Choroid plexus epithelial cell (primary cell): ENCODE measurements at regions not wholly inside any gene's neighbourhood (a gene's known extent, or its start where the extent isn't known, plus 50 kb on each side); places are given as distances from the start of the nearest gene placed in this dataset.

ENCODE experiments used
- DNase-seq: peaks from one replicate; pipeline ENCODE4 v3.0.0-alpha.2; 2010; ENCODE audit warnings: low read depth
- H3K4me3 ChIP-seq: 2 replicates; pipeline ENCODE4 v1.5.1; 2011; ENCODE audit warnings: low read depth, mild to moderate bottlenecking, control low read depth, low read length, moderate library complexity
- TF ChIP-seq, protein P1 (sequence below): conservative IDR thresholded peaks from 2 replicates; pipeline ENCODE4 v1.5.1; 2011; ENCODE audit warnings: low read depth, mild to moderate bottlenecking, control low read depth, inconsistent platforms, low read length, moderate library complexity

- no peak for DNase-seq
- no peak overlapping the region for H3K4me3 ChIP-seq
- TF ChIP-seq, protein P1, sequence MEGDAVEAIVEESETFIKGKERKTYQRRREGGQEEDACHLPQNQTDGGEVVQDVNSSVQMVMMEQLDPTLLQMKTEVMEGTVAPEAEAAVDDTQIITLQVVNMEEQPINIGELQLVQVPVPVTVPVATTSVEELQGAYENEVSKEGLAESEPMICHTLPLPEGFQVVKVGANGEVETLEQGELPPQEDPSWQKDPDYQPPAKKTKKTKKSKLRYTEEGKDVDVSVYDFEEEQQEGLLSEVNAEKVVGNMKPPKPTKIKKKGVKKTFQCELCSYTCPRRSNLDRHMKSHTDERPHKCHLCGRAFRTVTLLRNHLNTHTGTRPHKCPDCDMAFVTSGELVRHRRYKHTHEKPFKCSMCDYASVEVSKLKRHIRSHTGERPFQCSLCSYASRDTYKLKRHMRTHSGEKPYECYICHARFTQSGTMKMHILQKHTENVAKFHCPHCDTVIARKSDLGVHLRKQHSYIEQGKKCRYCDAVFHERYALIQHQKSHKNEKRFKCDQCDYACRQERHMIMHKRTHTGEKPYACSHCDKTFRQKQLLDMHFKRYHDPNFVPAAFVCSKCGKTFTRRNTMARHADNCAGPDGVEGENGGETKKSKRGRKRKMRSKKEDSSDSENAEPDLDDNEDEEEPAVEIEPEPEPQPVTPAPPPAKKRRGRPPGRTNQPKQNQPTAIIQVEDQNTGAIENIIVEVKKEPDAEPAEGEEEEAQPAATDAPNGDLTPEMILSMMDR, result no peak
Measured at GRCh38 chr3:80094589-80094988, 326.8 kb upstream of the ROBO1 start.

DNA sequence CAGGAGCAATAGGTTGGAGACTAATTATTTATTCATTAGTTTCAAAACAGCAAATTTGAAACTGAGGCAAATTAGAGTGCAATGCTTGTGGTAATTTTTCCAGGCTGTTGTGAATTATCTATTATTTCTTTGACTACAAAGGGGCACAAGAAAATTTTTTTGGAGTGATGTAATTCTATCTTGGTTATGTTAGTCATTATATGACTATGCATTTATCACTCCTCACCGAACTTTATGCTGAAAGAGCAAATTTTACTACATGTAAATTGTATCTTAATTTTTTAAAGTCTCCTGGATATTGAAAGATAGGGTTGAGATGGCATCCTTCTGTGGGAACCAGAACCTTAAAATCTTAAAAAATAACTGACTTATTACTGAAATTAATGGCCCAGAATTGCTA lies 320.0 kb upstream of the ROBO1 start:
- TF ChIP-seq, protein P1, result no peak
- no peak overlapping the region for H3K4me3 ChIP-seq
- DNase-seq, result peak; percentile 74

- TF ChIP-seq, protein P1, result no peak
- H3K4me3 ChIP-seq, result no peak overlapping the region
- no peak for DNase-seq
Measured at GRCh38 chr3:80086426-80086825, 318.6 kb upstream of the ROBO1 start.

DNA sequence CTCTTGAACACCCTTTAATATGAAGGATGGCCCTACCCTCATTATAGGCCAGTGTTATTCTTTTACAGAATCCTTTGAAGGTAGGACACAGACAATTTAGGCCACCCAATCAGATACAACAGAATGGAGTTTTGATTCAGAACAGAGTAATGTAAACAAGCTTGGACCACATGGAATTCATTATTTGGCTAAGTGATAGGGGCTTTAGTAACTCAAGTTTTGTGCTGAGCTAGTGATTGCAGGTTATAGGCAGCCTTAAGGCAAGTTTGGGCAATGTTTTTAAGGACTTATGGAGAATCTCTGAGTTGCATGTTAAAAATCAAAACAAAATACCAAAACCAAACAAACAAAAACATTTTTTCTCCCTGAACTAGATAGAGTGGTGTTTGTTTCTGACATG lies 312.1 kb upstream of the ROBO1 start:
- TF ChIP-seq, protein P1, result no peak
- no peak for DNase-seq
- H3K4me3 ChIP-seq, result no peak overlapping the region

- H3K4me3 ChIP-seq, result no peak overlapping the region
- DNase-seq, result no peak
- TF ChIP-seq, protein P1, result no peak
Measured at GRCh38 chr3:80068459-80068858, 300.7 kb upstream of the ROBO1 start.

DNA sequence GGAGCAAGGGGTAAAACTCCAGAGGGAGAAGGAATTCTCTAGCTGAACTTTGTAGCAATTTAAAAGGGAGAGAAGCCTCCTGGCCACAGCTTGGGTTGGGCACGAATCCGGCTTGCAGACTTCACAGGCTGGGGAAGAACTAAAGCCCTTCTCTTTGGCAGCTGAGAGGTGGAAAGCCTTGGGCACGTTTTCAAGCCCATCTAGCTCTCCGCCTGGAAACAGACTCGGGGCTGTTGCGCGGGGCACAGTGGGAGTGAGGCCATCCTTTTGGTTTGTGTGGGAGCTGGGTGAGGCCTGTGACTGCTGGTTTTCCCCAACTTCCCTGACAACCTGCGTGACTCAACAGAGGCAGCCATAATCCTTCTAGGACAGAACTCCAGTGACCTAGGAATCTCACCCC lies 295.7 kb upstream of the ROBO1 start:
- H3K4me3 ChIP-seq, result no peak overlapping the region
- TF ChIP-seq, protein P1, result no peak
- DNase-seq, result no peak

GRCh38 chr3:80060664-80061063 lies 292.9 kb upstream of the ROBO1 start:
- TF ChIP-seq, protein P1, result peak; percentile 43
- DNase-seq, result peak; percentile 65
- H3K4me3 ChIP-seq, result no peak overlapping the region
